OCI-LY3 (cell line): ENCODE measurements at regions not wholly inside any gene's neighbourhood (a gene's known extent, or its start where the extent isn't known, plus 50 kb on each side); places are given as distances from the start of the nearest gene placed in this dataset.

Experiments
- H2AFZ ChIP-seq: fragments of 200-600, 300-600 bp; shearing (Covaris generic); 2 replicates; pipeline ENCODE4 v1.6.0; 2014; ENCODE audit warnings: antibody characterized with exemption, low read depth, low read length
- H3K27ac ChIP-seq: fragments of 200-600, 300-600 bp; sonication (generic); 2 replicates; pipeline ENCODE4 v1.5.1; 2014; ENCODE audit warnings: mild to moderate bottlenecking, low read length, moderate library complexity, mixed read lengths
- H3K27me3 ChIP-seq: fragments of 200-600, 300-600 bp; sonication (generic); 2 replicates; pipeline ENCODE4 v1.6.1; 2014; ENCODE audit warnings: low read depth, low read length, mixed read lengths
- H3K36me3 ChIP-seq: fragments of 200-600, 300-600 bp; sonication (generic); replicated peaks from 2 replicates; pipeline ENCODE3; 2014; ENCODE audit warnings: low read depth, low read length, mixed read lengths
- H3K4me1 ChIP-seq: fragments of 300-600, 200-600 bp; sonication (generic); 2 replicates; pipeline ENCODE4 v1.6.1; 2014; ENCODE audit warnings: low read length, mixed read lengths
- H3K4me2 ChIP-seq: fragments of 200-600, 300-600 bp; sonication (generic); 2 replicates; pipeline ENCODE4 v1.6.1; 2014; ENCODE audit warnings: low read length, mixed read lengths
- H3K4me3 ChIP-seq: fragments of 300-600, 200-600 bp; sonication (generic); 2 replicates; pipeline ENCODE4 v1.5.1; 2014; ENCODE audit warnings: antibody characterized with exemption, mild to moderate bottlenecking, low read length, moderate library complexity
- H3K79me2 ChIP-seq: fragments of 300-600, 200-600 bp; shearing (Covaris generic); 2 replicates; pipeline ENCODE4 v1.6.1; 2014; ENCODE audit warnings: mild to moderate bottlenecking, low read length, mixed read lengths
- H3K9ac ChIP-seq: fragments of 300-600, 200-600 bp; shearing (Covaris generic); 2 replicates; pipeline ENCODE4 v1.6.0; 2014; ENCODE audit warnings: mild to moderate bottlenecking, low read length, moderate library complexity
- H3K9me3 ChIP-seq: fragments of 200-600, 300-600 bp; shearing (Covaris generic); 2 replicates; pipeline ENCODE4 v1.6.1; 2014; ENCODE audit warnings: low read length, mixed read lengths; ENCODE audit not compliant: insufficient read depth
- H4K20me1 ChIP-seq: fragments of 200-600, 300-600 bp; sonication (generic); 2 replicates; pipeline ENCODE4 v1.6.1; 2016; ENCODE audit warnings: low read length, mixed read lengths; ENCODE audit not compliant: insufficient read depth
- CTCF ChIP-seq: fragments of 200-600, 300-600 bp; sonication (generic); IDR thresholded peaks from 2 replicates; pipeline ENCODE4 v1.5.1; 2014; ENCODE audit warnings: antibody characterized with exemption, low read length, low read depth
- EZH2phosphoT487 ChIP-seq: fragments of 200-600 bp; shearing (Covaris generic); IDR thresholded peaks from 2 replicates; pipeline ENCODE4 v1.6.1; 2018; ENCODE audit warnings: antibody characterized with exemption, mixed run types, low read depth

GRCh38 chr18:28816155-28816554 is 639.2 kb upstream of the CDH2 start:
- H3K4me3 ChIP-seq = no peak overlapping the region
- H3K27ac ChIP-seq = no peak overlapping the region
- no peaks in the 10 kb centered on the region for H3K9me3 ChIP-seq
- no peaks in the 10 kb centered on the region for H4K20me1 ChIP-seq
- H3K36me3 ChIP-seq = no peaks in the 10 kb centered on the region
- H3K4me2 ChIP-seq = no peak overlapping the region
- H3K4me1 ChIP-seq = no peaks in the 10 kb centered on the region
- TF ChIP-seq EZH2phosphoT487 (no peak), CTCF (no peak)
- no peaks in the 10 kb centered on the region for H3K27me3 ChIP-seq
- H2AFZ ChIP-seq = no peak overlapping the region
- H3K9ac ChIP-seq = no peak overlapping the region
- no peaks in the 10 kb centered on the region for H3K79me2 ChIP-seq

- no peaks in the 10 kb centered on the region for H3K36me3 ChIP-seq
- H3K27ac ChIP-seq = no peak overlapping the region
- no peak overlapping the region for H3K4me3 ChIP-seq
- H3K27me3 ChIP-seq = no peaks in the 10 kb centered on the region
- H3K4me2 ChIP-seq = no peak overlapping the region
- H3K9ac ChIP-seq = no peak overlapping the region
- H2AFZ ChIP-seq = no peak overlapping the region
- no peaks in the 10 kb centered on the region for H3K79me2 ChIP-seq
- no peak for TF ChIP-seq CTCF
- no peak for TF ChIP-seq EZH2phosphoT487
- H3K4me1 ChIP-seq = no peaks in the 10 kb centered on the region
- H4K20me1 ChIP-seq = no peaks in the 10 kb centered on the region
- H3K9me3 ChIP-seq = no peaks in the 10 kb centered on the region
Measured at GRCh38 chr18:28814365-28814764, 637.4 kb upstream of the CDH2 start.

GRCh38 chr18:28808373-28808772 is 631.4 kb upstream of the CDH2 start:
- no peak overlapping the region for H2AFZ ChIP-seq
- H3K79me2 ChIP-seq = no peaks in the 10 kb centered on the region
- H4K20me1 ChIP-seq = no peaks in the 10 kb centered on the region
- peaks cover 9% of the 10 kb centered on the region for H3K4me1 ChIP-seq
- no peak overlapping the region for H3K27ac ChIP-seq
- no peak overlapping the region for H3K9ac ChIP-seq
- H3K36me3 ChIP-seq = no peaks in the 10 kb centered on the region
- H3K9me3 ChIP-seq = no peaks in the 10 kb centered on the region
- H3K4me2 ChIP-seq = no peak overlapping the region
- no peak overlapping the region for H3K4me3 ChIP-seq
- TF ChIP-seq CTCF (no peak), EZH2phosphoT487 (no peak)
- no peaks in the 10 kb centered on the region for H3K27me3 ChIP-seq

- Histone ChIP-seq H3K4me3 (no peak overlapping the region), H3K9ac (no peak overlapping the region), H3K4me1 (peaks cover 9% of the 10 kb centered on the region), H3K9me3 (no peaks in the 10 kb centered on the region), H3K4me2 (no peak overlapping the region), H2AFZ (no peak overlapping the region), H3K27me3 (no peaks in the 10 kb centered on the region), H3K36me3 (no peaks in the 10 kb centered on the region), H3K27ac (no peak overlapping the region), H4K20me1 (no peaks in the 10 kb centered on the region), H3K79me2 (no peaks in the 10 kb centered on the region)
- TF ChIP-seq EZH2phosphoT487 = no peak
- no peak for TF ChIP-seq CTCF
Measured at GRCh38 chr18:28805491-28805890, 628.6 kb upstream of the CDH2 start.
